ENCODE measurements at regions not wholly inside any gene's neighbourhood (a gene's known extent, or its start where the extent isn't known, plus 50 kb on each side); places are given as distances from the start of the nearest gene placed in this dataset.

DNA sequence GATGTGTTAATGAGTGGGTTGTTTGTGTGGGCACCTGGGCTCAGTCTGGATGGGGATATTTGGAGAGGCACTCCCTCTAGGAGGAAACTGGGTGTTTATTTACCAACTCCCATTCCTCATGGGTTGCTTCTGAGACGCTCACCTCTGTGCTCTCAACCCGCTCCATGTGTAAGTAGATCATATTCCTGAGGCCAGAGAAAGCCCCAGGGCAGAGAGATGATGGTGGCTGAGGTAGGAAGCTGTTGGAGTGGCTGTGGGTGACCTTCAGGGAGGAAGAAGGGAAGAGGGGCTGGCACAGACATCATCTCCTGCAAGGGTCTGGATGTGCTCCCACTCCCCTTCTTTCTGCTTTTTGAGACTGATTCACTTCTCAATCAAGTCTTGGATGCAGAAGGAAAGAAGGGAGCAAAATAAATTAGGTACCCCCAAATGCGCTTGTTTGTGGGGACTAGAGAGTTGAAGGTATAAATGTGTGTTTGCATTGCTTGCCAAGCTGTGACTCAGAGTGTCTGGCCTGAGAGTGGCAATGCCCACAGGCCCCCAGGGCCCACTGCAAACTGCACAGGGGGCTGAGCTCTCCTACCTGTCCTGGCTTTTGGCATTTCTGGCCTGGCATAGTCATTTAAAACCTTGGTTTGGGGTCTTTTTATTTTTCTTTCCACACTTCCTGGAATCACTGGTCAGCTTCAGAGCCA, 57.2 kb upstream of the TNP1 start:
- no peak for DNase-seq (ENCODE audit: low read depth in 2 of 2)

DNA sequence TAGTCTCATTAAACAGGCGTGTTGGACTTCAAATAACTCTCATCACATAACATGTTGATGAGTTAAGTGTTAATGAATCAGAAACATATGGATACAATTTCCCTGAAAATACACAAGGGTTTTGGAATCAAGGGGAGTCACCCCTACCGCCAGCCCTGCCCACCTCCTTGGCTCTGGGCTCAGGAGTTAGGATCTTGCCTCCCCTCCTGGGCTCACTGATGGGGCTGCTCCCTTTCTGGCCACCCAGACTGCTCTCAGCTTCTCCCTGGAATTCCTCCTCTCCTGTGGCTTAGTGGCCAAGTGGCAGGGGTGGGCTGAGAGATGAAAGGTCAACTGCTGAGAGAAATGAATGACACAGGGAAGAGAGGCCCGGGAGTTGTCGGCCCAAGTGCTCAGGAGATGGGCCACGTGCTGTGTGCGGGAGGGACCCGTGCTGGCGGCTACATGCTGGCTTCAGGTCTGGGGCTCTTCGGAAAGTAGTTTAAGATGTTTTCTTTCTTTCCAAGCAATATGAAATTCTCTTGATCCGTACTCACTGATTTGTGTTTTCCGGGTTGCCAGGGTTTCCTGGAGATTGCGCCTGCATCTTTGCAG, 55.8 kb upstream of the TNP1 start:
- no peak for DNase-seq (ENCODE audit: low read depth in 2 of 2)

DNA sequence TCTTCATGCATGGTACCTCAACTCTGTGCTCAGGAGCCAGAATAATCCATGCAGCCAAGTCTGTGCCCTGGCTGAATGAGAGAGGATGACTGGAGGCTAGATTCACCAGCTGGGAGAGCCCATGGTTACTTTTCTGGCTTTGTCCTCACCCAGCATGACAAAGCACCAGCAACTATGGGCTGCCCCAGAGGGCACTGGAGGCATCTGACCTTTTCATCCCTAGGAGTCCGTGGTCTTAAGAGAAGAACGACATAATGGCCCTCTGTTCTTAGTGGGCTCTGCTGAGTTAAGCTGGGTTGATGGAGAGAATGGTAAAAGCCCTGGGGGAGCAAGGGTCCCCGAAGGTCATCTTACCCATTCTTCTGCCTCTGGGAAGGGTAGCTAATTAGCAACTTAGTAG, 54.6 kb upstream of the TNP1 start:
- no peak for DNase-seq (ENCODE audit: low read depth in 2 of 2)

DNA sequence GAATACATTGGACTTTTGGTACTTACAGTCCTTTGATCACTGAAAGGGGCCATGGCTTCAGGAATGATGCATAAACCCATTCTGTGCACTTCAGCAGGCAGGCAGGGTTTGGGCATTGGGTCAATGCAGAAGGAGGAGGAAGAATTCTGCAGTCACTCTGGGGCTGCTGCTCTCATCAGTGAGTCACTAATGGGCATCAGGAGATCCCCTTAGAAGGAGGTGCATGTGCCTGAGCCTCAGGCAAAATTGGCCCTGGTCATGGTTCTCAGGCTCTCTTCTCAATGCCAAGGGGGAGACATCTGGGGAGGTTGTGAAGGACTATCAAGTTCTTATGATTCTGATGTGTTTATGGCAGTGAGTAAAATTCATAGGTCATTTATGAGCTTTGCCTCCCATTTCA, 52.0 kb upstream of the TNP1 start:
- no peak for DNase-seq (ENCODE audit: low read depth in 2 of 2)

DNA sequence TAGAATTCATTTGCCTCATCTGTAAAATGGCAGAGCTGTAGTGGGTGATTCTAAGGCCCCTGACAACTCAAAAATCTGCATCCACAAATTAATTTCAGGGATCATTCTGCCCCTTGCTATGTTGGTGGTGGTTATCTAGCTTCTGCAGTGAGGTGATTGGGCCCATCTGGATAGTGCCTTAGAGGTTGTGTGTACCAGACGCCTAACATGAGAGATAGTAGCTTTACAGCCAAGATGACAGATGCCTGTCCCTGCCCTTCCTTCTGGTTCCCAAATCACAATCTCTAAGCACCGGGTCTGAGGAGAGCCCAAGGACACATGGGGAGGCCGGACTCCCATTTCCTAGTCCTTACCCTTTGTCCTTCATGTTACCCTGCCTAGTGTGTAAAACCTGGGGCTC, 51.1 kb upstream of the TNP1 start:
- DNase-seq (ENCODE audit: low read depth in 2 of 2): no peak

DNA sequence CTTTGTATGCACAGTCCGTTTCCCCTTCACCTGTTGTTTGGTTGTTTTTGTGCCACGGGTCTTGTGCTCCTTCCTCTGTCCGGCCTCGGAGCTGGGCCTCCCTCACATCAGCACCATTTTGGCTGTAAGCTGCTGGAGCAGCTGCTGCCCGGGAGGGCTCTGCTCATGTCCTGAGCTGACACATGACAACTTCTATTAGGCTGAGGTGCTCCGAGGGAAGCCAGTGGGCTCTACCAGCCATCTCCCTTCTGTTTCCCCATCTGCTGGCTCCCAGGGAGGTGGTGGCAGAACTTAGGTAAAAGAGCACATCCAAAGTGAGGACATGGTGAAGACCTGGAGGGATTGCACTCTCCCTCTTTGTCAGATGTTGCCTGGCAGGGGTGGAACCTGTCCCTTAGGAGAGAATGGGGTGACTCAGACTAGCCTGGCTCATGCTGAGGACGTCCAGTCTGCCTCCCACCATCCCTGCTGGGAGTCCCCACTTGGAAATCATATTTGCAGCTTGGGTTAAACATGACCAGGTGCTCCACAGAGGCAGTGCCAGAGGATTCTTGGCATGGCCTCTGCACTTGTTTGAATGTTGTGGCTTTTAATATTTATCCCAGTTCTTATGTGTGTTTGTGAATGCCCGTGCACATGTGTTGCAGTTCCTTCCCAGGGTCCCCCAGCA, 49.8 kb upstream of the TNP1 start:
- DNase-seq (ENCODE audit: low read depth in 2 of 2): no peak

Data from stimulated activated CD8-positive, alpha-beta memory T cell treated with anti-CD3 and anti-CD28 coated beads, Interleukin-15, amount 100 ng/mL, for 4 hours (primary cell).